Cardiac muscle cell (in vitro differentiated cells and primary cell): ENCODE measurements at regions not wholly inside any gene's neighbourhood (a gene's known extent, or its start where the extent isn't known, plus 50 kb on each side); places are given as distances from the start of the nearest gene placed in this dataset.

ENCODE experiments used
- DNase-seq, 2 donors: peaks; one replicate each; pipeline versions ENCODE4 v3.0.0 to v3.0.0-alpha.2; 2010 to 2017; ENCODE audit warnings: low read depth in 1 of 2, low spot score in 1 of 2
- H3K27ac ChIP-seq: fragments of 200-600 bp; sonication (generic); 2 replicates; pipeline ENCODE4 v1.5.1; 2016
- H3K27me3 ChIP-seq: fragments of 200-600 bp; sonication (generic); 2 replicates; pipeline ENCODE4 v1.6.0; 2016; ENCODE audit warnings: control low read depth
- H3K36me3 ChIP-seq: fragments of 200-600 bp; sonication (generic); 2 replicates; pipeline ENCODE4 v1.5.1; 2016; ENCODE audit warnings: control low read depth
- H3K4me1 ChIP-seq: fragments of 200-600 bp; sonication (generic); 2 replicates; pipeline ENCODE4 v1.8.1; 2017; ENCODE audit warnings: low read depth, mild to moderate bottlenecking, mixed run types
- H3K4me3 ChIP-seq: fragments of 200-600 bp; sonication (generic); 2 replicates; pipeline ENCODE4 v1.5.1; 2016; ENCODE audit warnings: mild to moderate bottlenecking
- H3K9me3 ChIP-seq: fragments of 200-600 bp; sonication (generic); 2 replicates; pipeline ENCODE4 v1.5.1; 2017; ENCODE audit warnings: low read depth, mild to moderate bottlenecking, control low read depth
- TF ChIP-seq, protein P1 (sequence below): IDR thresholded peaks from 2 replicates; pipeline ENCODE4 v1.5.1; 2012; ENCODE audit warnings: low read depth, mild to moderate bottlenecking, low read length

GRCh38 chr10:124283215-124283948, 135.3 kb downstream of the OAT start:
- Histone ChIP-seq H3K9me3 (no peaks in the 10 kb centered on the region), H3K27ac (no peak overlapping the region), H3K36me3 (no peaks in the 10 kb centered on the region), H3K4me3 (no peak overlapping the region), H3K4me1 (no peaks in the 10 kb centered on the region), H3K27me3 (no peaks in the 10 kb centered on the region)
- no peak for DNase-seq
- TF ChIP-seq, protein P1, sequence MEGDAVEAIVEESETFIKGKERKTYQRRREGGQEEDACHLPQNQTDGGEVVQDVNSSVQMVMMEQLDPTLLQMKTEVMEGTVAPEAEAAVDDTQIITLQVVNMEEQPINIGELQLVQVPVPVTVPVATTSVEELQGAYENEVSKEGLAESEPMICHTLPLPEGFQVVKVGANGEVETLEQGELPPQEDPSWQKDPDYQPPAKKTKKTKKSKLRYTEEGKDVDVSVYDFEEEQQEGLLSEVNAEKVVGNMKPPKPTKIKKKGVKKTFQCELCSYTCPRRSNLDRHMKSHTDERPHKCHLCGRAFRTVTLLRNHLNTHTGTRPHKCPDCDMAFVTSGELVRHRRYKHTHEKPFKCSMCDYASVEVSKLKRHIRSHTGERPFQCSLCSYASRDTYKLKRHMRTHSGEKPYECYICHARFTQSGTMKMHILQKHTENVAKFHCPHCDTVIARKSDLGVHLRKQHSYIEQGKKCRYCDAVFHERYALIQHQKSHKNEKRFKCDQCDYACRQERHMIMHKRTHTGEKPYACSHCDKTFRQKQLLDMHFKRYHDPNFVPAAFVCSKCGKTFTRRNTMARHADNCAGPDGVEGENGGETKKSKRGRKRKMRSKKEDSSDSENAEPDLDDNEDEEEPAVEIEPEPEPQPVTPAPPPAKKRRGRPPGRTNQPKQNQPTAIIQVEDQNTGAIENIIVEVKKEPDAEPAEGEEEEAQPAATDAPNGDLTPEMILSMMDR, result no peak

DNA sequence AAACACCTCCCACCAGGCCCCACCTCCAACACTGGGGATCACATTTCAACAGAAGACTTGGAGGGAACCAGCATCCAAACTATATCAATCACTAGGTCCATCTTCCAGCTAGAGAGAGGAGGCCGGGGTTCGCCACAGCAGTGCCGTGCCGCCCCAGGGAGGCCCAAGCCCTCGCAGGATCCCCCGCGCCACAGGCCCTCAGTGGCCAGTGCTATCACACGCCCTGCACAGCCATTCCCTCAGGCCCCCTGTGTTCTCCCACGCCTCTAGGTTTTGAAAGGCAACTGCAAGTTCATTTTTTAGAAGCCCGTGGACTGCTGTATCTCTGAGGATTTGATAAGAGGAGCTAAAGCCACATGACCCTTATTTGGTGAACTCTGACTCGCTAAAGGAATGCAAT, 136.4 kb downstream of the OAT start:
- no peak overlapping the region for H3K4me3 ChIP-seq
- no peak for DNase-seq
- TF ChIP-seq, protein P1, result no peak
- no peak overlapping the region for H3K27ac ChIP-seq
- no peaks in the 10 kb centered on the region for H3K27me3 ChIP-seq
- H3K9me3 ChIP-seq, result no peaks in the 10 kb centered on the region
- no peaks in the 10 kb centered on the region for H3K4me1 ChIP-seq
- no peaks in the 10 kb centered on the region for H3K36me3 ChIP-seq

DNA sequence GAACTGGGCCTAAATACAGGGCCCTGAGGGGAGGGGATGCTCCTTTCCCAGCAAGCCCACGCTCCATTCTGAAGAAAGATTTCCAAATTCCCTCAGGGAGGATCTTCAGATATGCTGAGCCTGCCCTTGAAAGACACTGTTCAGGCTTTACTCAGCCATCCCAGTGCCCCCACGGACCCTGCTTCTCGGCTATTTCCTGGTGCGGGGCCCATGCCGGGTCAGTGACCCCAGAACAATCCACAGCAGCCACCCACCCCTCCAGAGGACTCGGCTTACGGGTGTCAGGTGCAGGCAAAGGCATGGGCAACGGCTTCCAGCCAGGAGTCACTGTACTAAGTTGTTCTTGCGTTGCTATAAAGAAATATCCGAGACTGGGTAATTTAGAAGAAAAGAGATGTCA, 137.1 kb downstream of the OAT start:
- TF ChIP-seq, protein P1, result no peak
- Histone ChIP-seq H3K27me3 (no peaks in the 10 kb centered on the region), H3K36me3 (no peaks in the 10 kb centered on the region), H3K27ac (no peak overlapping the region), H3K9me3 (no peaks in the 10 kb centered on the region), H3K4me3 (no peak overlapping the region), H3K4me1 (no peaks in the 10 kb centered on the region)
- DNase-seq, result no peak

DNA sequence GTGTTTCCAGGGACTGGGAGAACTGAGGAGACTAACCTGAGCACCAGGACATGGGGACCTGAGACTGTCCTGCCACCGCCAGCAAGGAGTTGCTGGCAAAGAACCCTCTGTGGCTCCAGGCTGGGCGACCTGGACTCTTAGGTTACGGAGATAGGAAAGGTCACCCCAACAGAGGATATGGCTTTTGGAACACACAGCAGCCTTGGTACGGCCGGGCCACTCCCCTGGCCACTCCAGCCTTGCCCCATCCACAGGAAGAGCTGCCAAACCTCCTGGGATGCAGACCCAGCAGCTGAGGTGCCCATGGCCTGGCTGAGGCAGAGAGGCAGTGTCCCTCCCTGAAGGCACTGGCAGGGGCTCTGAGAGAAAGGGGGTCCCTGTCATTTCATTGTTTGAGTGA, 137.8 kb downstream of the OAT start:
- Histone ChIP-seq H3K27me3 (no peaks in the 10 kb centered on the region), H3K9me3 (no peaks in the 10 kb centered on the region), H3K4me3 (no peak overlapping the region), H3K4me1 (no peaks in the 10 kb centered on the region), H3K36me3 (no peaks in the 10 kb centered on the region), H3K27ac (no peak overlapping the region)
- DNase-seq, result no peak
- TF ChIP-seq, protein P1, result no peak

GRCh38 chr10:124279882-124280281, 138.8 kb downstream of the OAT start:
- Histone ChIP-seq H3K27ac (no peak overlapping the region), H3K4me1 (no peaks in the 10 kb centered on the region), H3K9me3 (no peaks in the 10 kb centered on the region), H3K27me3 (no peaks in the 10 kb centered on the region), H3K36me3 (no peaks in the 10 kb centered on the region), H3K4me3 (no peak overlapping the region)
- no peak for DNase-seq
- TF ChIP-seq, protein P1, result no peak
